Neuronal stem cell (in vitro differentiated cells): ENCODE measurements at regions not wholly inside any gene's neighbourhood (a gene's known extent, or its start where the extent isn't known, plus 50 kb on each side); places are given as distances from the start of the nearest gene placed in this dataset.

ENCODE experiments used
- DNase-seq: peaks from one replicate; pipeline ENCODE4 v3.0.0-alpha.2; 2013; ENCODE audit warnings: low spot score
- H2AFZ ChIP-seq: one replicate; pipeline ENCODE4 v1.6.1; 2013; ENCODE audit warnings: mild to moderate bottlenecking, low read length, inconsistent platforms
- H2AK5ac ChIP-seq: 2 replicates; pipeline ENCODE4 v1.6.1; 2013; ENCODE audit warnings: low read depth, mild to moderate bottlenecking, inconsistent platforms, low read length, moderate library complexity, mixed read lengths
- H2BK120ac ChIP-seq: 2 replicates; pipeline ENCODE4 v1.6.1; 2013; ENCODE audit warnings: low read depth, mild to moderate bottlenecking, inconsistent platforms, low read length, moderate library complexity, mixed read lengths
- H2BK12ac ChIP-seq: one replicate; pipeline ENCODE4 v1.6.1; 2013; ENCODE audit warnings: low read length, inconsistent platforms
- H2BK15ac ChIP-seq: 2 replicates; pipeline ENCODE4 v1.6.1; 2013; ENCODE audit warnings: mild to moderate bottlenecking, low read length, inconsistent platforms, mixed read lengths
- H2BK5ac ChIP-seq: one replicate; pipeline ENCODE4 v1.6.1; 2013; ENCODE audit warnings: inconsistent platforms, mild to moderate bottlenecking, low read length, moderate library complexity
- H3K14ac ChIP-seq: one replicate; pipeline ENCODE4 v1.6.1; 2013; ENCODE audit warnings: low read length, inconsistent platforms
- H3K18ac ChIP-seq: 2 replicates; pipeline ENCODE4 v1.6.1; 2013; ENCODE audit warnings: low read length, inconsistent platforms
- H3K23ac ChIP-seq: 2 replicates; pipeline ENCODE4 v1.6.1; 2013; ENCODE audit warnings: low read depth, mild to moderate bottlenecking, mixed read lengths, low read length, inconsistent platforms; ENCODE audit not compliant: poor library complexity
- H3K27ac ChIP-seq: replicated peaks from 3 replicates; pipeline ENCODE4 v1.5.1; 2013; ENCODE audit warnings: low read length, inconsistent platforms
- H3K27me3 ChIP-seq, 3 experiments: 2 replicates each; pipeline ENCODE4 v1.6.1; 2013; ENCODE audit warnings: low read length in 3 of 3, mild to moderate bottlenecking in 2 of 3, inconsistent platforms in 1 of 3, low read depth in 1 of 3, mixed read lengths in 1 of 3, moderate library complexity in 1 of 3; ENCODE audit not compliant: control insufficient read depth in 3 of 3, insufficient read depth in 3 of 3
- H3K36me3 ChIP-seq, 2 donors: replicated peaks in 1 of 2; 2 replicates each; pipeline ENCODE4 v1.6.1; 2013; ENCODE audit warnings: low read length in 2 of 2; ENCODE audit not compliant: control insufficient read depth in 2 of 2, insufficient read depth in 2 of 2
- H3K4ac ChIP-seq: 2 replicates; pipeline ENCODE4 v1.6.1; 2013; ENCODE audit warnings: inconsistent platforms, mild to moderate bottlenecking, low read length, moderate library complexity
- H3K4me1 ChIP-seq, 2 donors: 1 replicate in 1 of 2; 2 replicates in 1 of 2; pipeline ENCODE4 v1.6.1; 2013; ENCODE audit warnings: low read length in 2 of 2, low read depth in 1 of 2; ENCODE audit not compliant: control insufficient read depth in 2 of 2, insufficient read depth in 1 of 2
- H3K4me2 ChIP-seq: one replicate; pipeline ENCODE4 v1.6.1; 2013; ENCODE audit warnings: mild to moderate bottlenecking, low read length, inconsistent platforms; ENCODE audit not compliant: insufficient read depth, poor library complexity, severe bottlenecking
- H3K4me3 ChIP-seq, 2 donors: 2 replicates each; pipeline ENCODE4 v1.5.1; 2013; ENCODE audit warnings: low read length in 2 of 2, mild to moderate bottlenecking in 2 of 2, inconsistent platforms in 1 of 2, moderate library complexity in 1 of 2
- H3K79me1 ChIP-seq: one replicate; pipeline ENCODE4 v1.6.1; 2013; ENCODE audit warnings: low read depth, mild to moderate bottlenecking, inconsistent platforms, low read length, moderate library complexity
- H3K9ac ChIP-seq: one replicate; pipeline ENCODE4 v1.6.1; 2013; ENCODE audit warnings: mild to moderate bottlenecking, low read depth, low read length, inconsistent platforms; ENCODE audit not compliant: poor library complexity
- H3K9me3 ChIP-seq, 2 donors: replicated peaks in 1 of 2; 2 replicates each; pipeline versions ENCODE3 to v1.6.1; 2013; ENCODE audit warnings: low read length in 2 of 2, mild to moderate bottlenecking in 2 of 2, inconsistent platforms in 1 of 2, low read depth in 1 of 2, mixed read lengths in 1 of 2, moderate library complexity in 1 of 2; ENCODE audit not compliant: control insufficient read depth in 2 of 2, insufficient read depth in 1 of 2
- H4K8ac ChIP-seq: one replicate; pipeline ENCODE4 v1.6.1; 2013; ENCODE audit warnings: low read depth, mild to moderate bottlenecking, inconsistent platforms, low read length, moderate library complexity
- H4K91ac ChIP-seq: one replicate; pipeline ENCODE4 v1.6.1; 2013; ENCODE audit warnings: low read length, low read depth, mild to moderate bottlenecking, inconsistent platforms; ENCODE audit not compliant: poor library complexity
- WGBS, 2 donors: extraction: QIAGEN DNeasy Blood & Tissue Kit; methylation state at CpG; one replicate each; pipeline ENCODE4 v1.1.7; 2013; ENCODE audit warnings: missing lambda C conversion rate in 2 of 2, mixed read lengths in 1 of 2; ENCODE audit not compliant: insufficient read length in 2 of 2, insufficient replicate concordance in 1 of 2; ENCODE audit errors: extremely low coverage in 2 of 2; 5-methylcytosine and 5-hydroxymethylcytosine counted together

DNA sequence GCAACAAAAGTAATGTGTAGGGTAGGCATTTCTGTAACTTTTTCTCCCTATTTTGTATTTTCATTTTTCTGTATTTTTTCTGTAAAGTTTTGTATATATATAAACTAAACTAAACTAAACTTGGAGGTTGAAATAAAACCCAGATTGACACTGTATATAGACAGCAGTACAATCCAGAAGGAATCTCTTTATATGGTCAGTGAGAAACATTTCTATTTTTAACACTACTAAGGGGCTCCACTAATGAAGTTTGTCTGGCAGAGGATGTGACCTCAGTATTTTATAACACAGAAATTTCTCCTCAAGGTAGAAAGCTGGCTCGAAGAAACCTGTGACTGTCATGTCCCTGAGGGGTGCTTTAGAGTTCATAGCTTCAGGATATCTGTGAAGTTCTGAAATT lies 959.2 kb downstream of the ADGRL3 start:
- H4K8ac ChIP-seq: no peak overlapping the region

DNA sequence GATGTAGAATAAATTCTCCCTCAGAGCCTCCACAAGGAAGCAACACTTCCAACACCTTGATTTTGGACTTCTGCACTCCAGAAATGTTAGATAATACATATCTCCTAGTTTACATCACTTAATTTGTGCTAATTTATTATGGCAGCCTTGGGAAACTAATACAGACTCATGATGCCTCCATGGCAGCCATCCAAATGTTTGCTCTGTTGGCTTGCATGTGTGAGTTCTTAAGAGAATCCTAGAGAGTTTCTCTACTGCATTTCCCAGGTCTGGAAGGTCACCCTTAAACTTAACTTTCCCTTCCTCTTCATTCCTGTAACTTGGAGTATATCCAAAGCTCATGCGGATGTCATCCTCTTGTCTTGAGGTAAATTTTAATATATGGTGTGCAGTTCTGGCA lies 956.1 kb downstream of the ADGRL3 start:
- WGBS, 2 donors: no CpG with 5 or more reads among the region's 1 CpG
- Histone ChIP-seq H2BK120ac (no peak overlapping the region), H3K36me3 (no peaks in the 10 kb centered on the region), H3K4me3 (no peak overlapping the region), H3K27me3 (no peaks in the 10 kb centered on the region), H2AK5ac (no peak overlapping the region), H3K14ac (no peak overlapping the region), H2BK5ac (no peak overlapping the region), H2AFZ (no peak overlapping the region), H3K9ac (no peak overlapping the region), H3K9me3 (no peaks in the 10 kb centered on the region), H3K79me1 (no peaks in the 10 kb centered on the region), H3K23ac (no peak overlapping the region), H3K4me2 (no peak overlapping the region), H2BK15ac (no peak overlapping the region), H4K91ac (no peak overlapping the region), H3K27ac (no peak overlapping the region), H3K4me1 (no peaks in the 10 kb centered on the region), H4K8ac (no peak overlapping the region), H3K4ac (no peak overlapping the region), H3K18ac (no peak overlapping the region), H2BK12ac (no peak overlapping the region)
- no peak for DNase-seq

More for the DNA sequence above, 959.2 kb downstream of the ADGRL3 start:
- H2BK5ac ChIP-seq: no peak overlapping the region
- no peak overlapping the region for H2BK15ac ChIP-seq
- H2BK120ac ChIP-seq: no peak overlapping the region
- no peaks in the 10 kb centered on the region for H3K79me1 ChIP-seq
- no peak overlapping the region for H3K9ac ChIP-seq
- H3K9me3 ChIP-seq: no peaks in the 10 kb centered on the region
- H3K14ac ChIP-seq: no peak overlapping the region
- H3K4me2 ChIP-seq: no peak overlapping the region
- no peak overlapping the region for H3K27ac ChIP-seq
- H3K18ac ChIP-seq: no peak overlapping the region
- H2AK5ac ChIP-seq: no peak overlapping the region
- H2BK12ac ChIP-seq: no peak overlapping the region
- no peak overlapping the region for H3K4me3 ChIP-seq
- H4K91ac ChIP-seq: no peak overlapping the region
- H3K27me3 ChIP-seq: no peaks in the 10 kb centered on the region
- H3K23ac ChIP-seq: no peak overlapping the region
- no peaks in the 10 kb centered on the region for H3K36me3 ChIP-seq
- DNase-seq: no peak
- no peak overlapping the region for H2AFZ ChIP-seq
- no peak overlapping the region for H3K4ac ChIP-seq
- no peaks in the 10 kb centered on the region for H3K4me1 ChIP-seq
- no CpG with 5 or more reads among the region's 1 CpG for WGBS, 2 donors

DNA sequence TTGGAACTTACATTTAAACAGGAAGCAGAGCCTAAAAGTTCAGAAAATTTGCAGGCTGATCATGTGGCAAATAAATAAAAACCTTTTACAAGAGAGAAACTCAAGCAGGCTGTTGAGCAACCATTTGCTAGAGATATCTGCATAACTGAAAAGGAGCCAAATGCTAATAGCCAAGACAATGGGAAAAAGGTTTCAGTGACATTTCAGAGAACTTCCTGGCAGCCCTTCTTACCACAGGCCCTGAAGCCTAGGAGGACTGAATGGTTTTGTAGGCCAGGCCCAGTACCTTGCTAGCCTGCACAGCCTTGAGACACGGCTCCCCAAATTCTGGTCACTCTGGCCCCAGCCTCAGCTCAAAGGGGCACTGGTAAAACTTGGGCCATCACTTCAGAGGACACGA lies 945.1 kb downstream of the ADGRL3 start:
- WGBS, 2 donors: no CpG with 5 or more reads among the region's 2 CpGs
- Histone ChIP-seq H4K91ac (no peak overlapping the region), H3K4me1 (no peaks in the 10 kb centered on the region), H3K9me3 (peaks cover 3 to 9% of the 10 kb centered on the region in 2 donors), H2BK12ac (no peak overlapping the region), H3K27ac (no peak overlapping the region), H3K23ac (no peak overlapping the region), H2AK5ac (no peak overlapping the region), H3K79me1 (no peaks in the 10 kb centered on the region), H3K4me3 (peak overlapping the region in 1 of 2 donors; percentile 27), H2BK5ac (no peak overlapping the region), H3K18ac (no peak overlapping the region), H3K9ac (no peak overlapping the region), H3K36me3 (no peaks in the 10 kb centered on the region), H2BK15ac (no peak overlapping the region), H2AFZ (no peak overlapping the region), H3K27me3 (no peaks in the 10 kb centered on the region), H3K14ac (no peak overlapping the region), H4K8ac (no peak overlapping the region), H3K4ac (no peak overlapping the region), H2BK120ac (no peak overlapping the region), H3K4me2 (no peak overlapping the region)
- no peak for DNase-seq

DNA sequence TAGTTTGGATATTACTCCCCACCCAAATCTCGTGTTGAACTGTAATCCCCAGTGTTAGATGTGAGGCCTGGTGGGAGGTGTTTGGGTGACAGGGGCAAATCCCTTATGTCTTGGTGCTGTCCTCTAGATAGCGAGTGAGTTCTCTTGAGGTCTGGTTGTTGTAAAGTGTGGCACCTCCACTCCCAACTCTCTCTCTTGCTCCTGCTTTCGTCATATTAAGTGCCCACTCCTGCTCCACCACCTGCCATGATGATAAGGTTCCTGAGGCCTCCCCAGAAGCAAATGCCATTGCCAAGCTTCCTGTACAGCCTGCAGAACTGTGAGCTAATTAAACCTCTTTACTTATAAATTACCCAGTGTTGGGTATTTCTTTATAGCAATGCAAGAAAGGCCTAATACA lies 944.3 kb downstream of the ADGRL3 start:
- H3K9me3 ChIP-seq: peaks cover 3 to 9% of the 10 kb centered on the region in 2 donors
- H3K9ac ChIP-seq: no peak overlapping the region
- no CpG with 5 or more reads among the region's 3 CpGs for WGBS, 2 donors
- H4K91ac ChIP-seq: no peak overlapping the region
- no peak overlapping the region for H2AK5ac ChIP-seq
- no peaks in the 10 kb centered on the region for H3K4me1 ChIP-seq
- no peak overlapping the region for H3K23ac ChIP-seq
- no peak overlapping the region for H3K27ac ChIP-seq
- no peak overlapping the region for H4K8ac ChIP-seq
- no peaks in the 10 kb centered on the region for H3K79me1 ChIP-seq
- H2AFZ ChIP-seq: no peak overlapping the region
- no peak overlapping the region for H3K4me3 ChIP-seq
- H2BK12ac ChIP-seq: no peak overlapping the region
- H3K27me3 ChIP-seq: no peaks in the 10 kb centered on the region
- DNase-seq: no peak
- H3K36me3 ChIP-seq: no peaks in the 10 kb centered on the region
- no peak overlapping the region for H2BK120ac ChIP-seq
- no peak overlapping the region for H2BK5ac ChIP-seq
- no peak overlapping the region for H3K4ac ChIP-seq
- H3K18ac ChIP-seq: no peak overlapping the region
- H3K14ac ChIP-seq: no peak overlapping the region
- H3K4me2 ChIP-seq: no peak overlapping the region
- H2BK15ac ChIP-seq: no peak overlapping the region
